GM19351 (cell line): ENCODE measurements at regions not wholly inside any gene's neighbourhood (a gene's known extent, or its start where the extent isn't known, plus 50 kb on each side); places are given as distances from the start of the nearest gene placed in this dataset.

Experiments used
- ATAC-seq: cut with Tn5 transposase; IDR thresholded peaks from one replicate; pipeline ENCODE4 v1.9.1; 2021; ENCODE audit warnings: mild to moderate bottlenecking, moderate library complexity; ENCODE audit not compliant: unreplicated experiment

GRCh38 chr17:45708707-45709290 lies 75.3 kb upstream of the CRHR1 start:
- no peak for ATAC-seq

- no peak for ATAC-seq
Observed at GRCh38 chr17:45709728-45710288, 74.3 kb upstream of the CRHR1 start.

DNA sequence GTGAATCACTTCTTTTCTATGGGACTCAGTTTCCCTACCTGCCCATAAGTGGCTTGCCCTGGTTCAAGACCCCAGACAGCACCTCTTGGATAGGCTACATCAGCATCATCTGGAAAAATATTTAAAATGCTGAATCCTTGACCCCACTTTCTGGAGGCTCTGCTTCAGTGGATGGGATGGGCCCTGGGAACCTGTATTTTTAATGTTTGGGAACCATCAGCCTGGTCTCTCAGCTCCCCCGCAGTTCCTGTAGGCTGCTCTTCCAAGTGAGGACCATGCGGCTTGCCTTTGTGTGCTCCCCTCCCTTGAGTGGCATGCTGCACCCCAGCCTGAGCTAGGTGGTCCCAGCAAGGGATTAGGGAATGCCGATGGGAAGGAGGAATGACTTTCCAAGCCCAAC lies 68.3 kb upstream of the CRHR1 start:
- no peak for ATAC-seq

GRCh38 chr17:45718791-45719190 lies 65.3 kb upstream of the CRHR1 start:
- ATAC-seq: no peak

DNA sequence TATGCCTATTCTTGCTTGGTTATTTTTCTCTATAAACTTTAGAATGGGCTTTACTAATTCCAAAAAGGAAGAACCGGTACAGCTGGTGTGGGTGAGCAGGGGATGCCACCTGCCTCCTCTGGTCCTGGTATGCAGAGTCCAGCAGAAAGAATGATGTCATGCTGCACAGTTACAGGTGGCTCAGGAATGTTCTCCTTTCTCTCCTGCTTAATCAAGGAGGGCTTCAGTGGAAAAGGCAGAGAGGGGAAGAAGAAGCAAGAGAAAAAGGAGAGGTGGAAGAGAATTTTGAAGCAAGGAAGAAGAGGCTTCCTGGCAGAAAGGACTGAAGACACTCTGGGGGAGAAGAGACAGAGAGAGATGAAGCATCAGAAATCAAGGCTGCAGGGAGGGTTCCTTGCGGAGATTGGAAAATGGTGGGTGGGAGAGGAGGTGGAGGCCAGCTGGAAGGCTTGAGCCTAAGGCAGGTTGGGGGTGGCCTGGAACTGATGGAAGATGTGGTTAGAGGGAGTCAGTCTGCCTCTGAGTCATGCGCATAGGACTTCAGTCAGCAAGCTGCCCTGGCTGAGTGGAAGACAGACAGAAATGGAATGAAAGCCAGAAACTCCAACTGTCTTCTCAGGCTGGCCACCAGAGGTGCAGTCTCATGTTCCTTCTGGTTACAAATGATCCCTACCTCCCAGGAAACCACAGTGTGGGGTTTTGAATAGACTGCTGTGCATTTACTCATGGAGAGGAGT lies 64.6 kb upstream of the CRHR1 start:
- ATAC-seq: no peak

DNA sequence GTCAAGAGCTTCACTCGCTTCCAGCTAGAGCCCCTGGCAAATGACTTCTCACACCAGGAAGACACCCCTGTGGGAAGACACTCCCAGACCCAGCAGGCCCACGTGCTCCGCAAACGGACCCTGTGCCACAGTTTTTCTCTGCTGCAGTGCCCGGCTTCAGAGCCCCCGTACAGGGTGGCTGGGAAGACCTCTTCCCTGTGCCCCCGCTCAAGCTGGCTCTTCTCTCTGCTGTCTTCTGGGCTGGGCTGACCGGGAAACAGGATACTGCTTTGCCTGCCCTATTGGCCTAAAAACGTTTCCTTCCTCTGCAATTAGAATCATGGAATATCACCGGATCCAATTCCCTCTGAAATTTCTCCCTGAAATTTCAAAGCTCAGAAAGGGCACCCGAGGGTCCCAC lies 63.7 kb upstream of the CRHR1 start:
- ATAC-seq: no peak

GRCh38 chr17:45722161-45722560 lies 62.0 kb upstream of the CRHR1 start:
- no peak for ATAC-seq

GRCh38 chr17:45729294-45729907 lies 54.7 kb upstream of the CRHR1 start:
- no peak for ATAC-seq

DNA sequence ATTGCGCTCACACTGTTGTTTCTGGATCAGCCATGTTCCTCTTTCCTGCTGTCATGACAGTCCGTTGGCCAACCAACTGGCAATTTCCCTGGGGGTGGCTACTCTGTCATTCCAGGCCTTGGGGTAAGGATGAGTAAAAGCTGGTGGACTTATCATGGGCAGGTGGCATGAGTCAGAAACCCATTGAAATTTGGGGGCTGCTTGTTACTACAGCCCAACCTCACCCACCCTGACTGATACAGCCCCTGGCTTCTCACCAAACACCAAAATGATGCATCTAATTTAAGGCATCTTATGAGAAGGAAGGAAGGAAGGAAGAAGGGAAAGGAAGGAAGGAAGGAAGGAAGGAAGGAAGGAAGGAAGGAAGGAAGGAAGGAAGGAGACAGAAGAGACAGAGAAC lies 53.9 kb upstream of the CRHR1 start:
- ATAC-seq: no peak

DNA sequence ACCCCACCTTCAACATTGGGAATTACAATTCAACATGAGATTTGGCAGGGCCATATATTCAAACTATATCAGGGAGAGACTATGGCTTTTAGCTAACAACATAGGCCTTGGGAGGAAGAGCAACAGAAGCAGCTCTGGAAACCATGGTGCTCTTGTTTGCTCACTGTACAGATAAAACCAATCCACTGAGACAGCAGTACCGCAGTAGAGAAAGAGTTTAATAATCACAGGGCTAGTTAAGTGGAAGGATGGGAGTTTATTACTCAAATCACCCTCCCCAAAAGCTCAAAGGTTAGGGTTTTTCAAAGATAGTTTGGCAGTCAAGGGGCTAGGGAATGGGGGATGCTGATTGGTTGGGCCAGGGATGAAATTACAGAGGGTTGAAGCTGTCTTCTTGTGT lies 52.7 kb upstream of the CRHR1 start:
- ATAC-seq: no peak

- no peak for ATAC-seq
Observed at GRCh38 chr17:45732926-45733505, 51.1 kb upstream of the CRHR1 start.

- no peak for ATAC-seq
Observed at GRCh38 chr17:45733781-45734180, 50.3 kb upstream of the CRHR1 start.
